A673 (cell line): ENCODE measurements at regions not wholly inside any gene's neighbourhood (a gene's known extent, or its start where the extent isn't known, plus 50 kb on each side); places are given as distances from the start of the nearest gene placed in this dataset.

Experiments
- BruUV-seq: library from RNA; stranded (reverse); fragments of 400-500 nt; replicated peaks from 2 replicates; lab custom pipeline; 2021; lab: Mats Ljungman, UMichigan
- CTCF ChIA-PET: fragments of 300-600 bp; sonication (Branson Sonifier 250); formaldehyde crosslinking; loops from one replicate; lab custom pipeline; 2022; ENCODE audit warnings: antibody characterized with exemption; lab: Charles Lee
- POLR2A ChIA-PET: fragments of 300-600 bp; sonication (Branson Sonifier 250); formaldehyde crosslinking; loops from one replicate; lab custom pipeline; 2022; ENCODE audit warnings: antibody characterized with exemption; ENCODE audit not compliant: low non-redundant PET; lab: Charles Lee
- DNase-seq: peaks from one replicate; pipeline ENCODE4 v3.0.0-alpha.2; 2015; ENCODE audit warnings: low spot score
- H3K27ac ChIP-seq: fragments of 200-600 bp; sonication (generic); 2 replicates; pipeline ENCODE4 v1.5.1; 2016; ENCODE audit warnings: mixed run types, low read depth, mild to moderate bottlenecking, mixed read lengths, antibody characterized with exemption, low read length; ENCODE audit not compliant: poor library complexity, severe bottlenecking
- H3K27me3 ChIP-seq: fragments of 200-600 bp; sonication (generic); replicated peaks from 2 replicates; pipeline ENCODE4 v1.6.1; 2017; ENCODE audit warnings: mixed run types, low read depth, mild to moderate bottlenecking, mixed read lengths, antibody characterized with exemption, low read length; ENCODE audit not compliant: insufficient read depth, poor library complexity
- H3K36me3 ChIP-seq: fragments of 200-600 bp; sonication (generic); 2 replicates; pipeline ENCODE4 v1.6.1; 2016; ENCODE audit warnings: mixed run types, mild to moderate bottlenecking, mixed read lengths, antibody characterized with exemption, low read length; ENCODE audit not compliant: insufficient read depth, poor library complexity, severe bottlenecking
- H3K4me1 ChIP-seq: fragments of 200-600 bp; sonication (generic); 2 replicates; pipeline ENCODE4 v1.6.1; 2017; ENCODE audit warnings: mixed run types, mild to moderate bottlenecking, mixed read lengths, antibody characterized with exemption, low read length; ENCODE audit not compliant: insufficient read depth, poor library complexity, severe bottlenecking
- H3K4me3 ChIP-seq: fragments of 200-600 bp; sonication (generic); 2 replicates; pipeline ENCODE4 v1.5.1; 2016; ENCODE audit warnings: low read depth, mixed run types, mild to moderate bottlenecking, mixed read lengths, low read length; ENCODE audit not compliant: poor library complexity, severe bottlenecking
- H3K9me3 ChIP-seq: fragments of 200-600 bp; sonication (generic); 2 replicates; pipeline ENCODE4 v1.6.1; 2016; ENCODE audit warnings: mixed run types, low read depth, mild to moderate bottlenecking, mixed read lengths, antibody characterized with exemption, low read length; ENCODE audit not compliant: poor library complexity, severe bottlenecking
- EZH2 ChIP-seq: fragments of 200-600 bp; sonication (generic); IDR thresholded peaks from 2 replicates; pipeline ENCODE4 v1.6.1; 2017; ENCODE audit warnings: borderline replicate concordance, low read depth, mild to moderate bottlenecking, mixed read lengths, antibody characterized with exemption, low read length; ENCODE audit not compliant: poor library complexity, severe bottlenecking
- intact Hi-C: fragments of 100-400 bp; cut with micrococcal nuclease; formaldehyde crosslinking; loops from one replicate; pipeline ENCODE4 v1.10.0; 2022; ENCODE audit not compliant: unreplicated experiment
- TF ChIP-seq, protein P1 (sequence below): fragments of 300-800, 200-600 bp; sonication (generic); conservative IDR thresholded peaks from 2 replicates; pipeline ENCODE4 v1.5.1; 2017; ENCODE audit warnings: low read depth, mild to moderate bottlenecking, antibody characterized with exemption, low read length, moderate library complexity, mixed read lengths

GRCh38 chr9:115966660-115967059 lies 186.9 kb upstream of the PAPPA start:
- no peaks in the 10 kb centered on the region for H3K27me3 ChIP-seq
- no TSS peak for BruUV-seq
- no peak overlapping the region for H3K4me3 ChIP-seq
- no peak overlapping the region for H3K27ac ChIP-seq
- no peak for DNase-seq
- intact Hi-C loops, result no loop called here
- ChIA-PET POLR2A (interaction anchor here (0.6 kb wide), 1 partner anchor 13 kb away, joined by 3 read pairs; no protein-coding TSS in a partner anchor), CTCF (interaction anchor here (0.6 kb wide), 1 partner anchor 134 kb away, joined by 3 read pairs; no protein-coding TSS in a partner anchor)
- H3K9me3 ChIP-seq, result no peaks in the 10 kb centered on the region
- peaks cover 22% of the 10 kb centered on the region for H3K4me1 ChIP-seq
- TF ChIP-seq, protein P1, sequence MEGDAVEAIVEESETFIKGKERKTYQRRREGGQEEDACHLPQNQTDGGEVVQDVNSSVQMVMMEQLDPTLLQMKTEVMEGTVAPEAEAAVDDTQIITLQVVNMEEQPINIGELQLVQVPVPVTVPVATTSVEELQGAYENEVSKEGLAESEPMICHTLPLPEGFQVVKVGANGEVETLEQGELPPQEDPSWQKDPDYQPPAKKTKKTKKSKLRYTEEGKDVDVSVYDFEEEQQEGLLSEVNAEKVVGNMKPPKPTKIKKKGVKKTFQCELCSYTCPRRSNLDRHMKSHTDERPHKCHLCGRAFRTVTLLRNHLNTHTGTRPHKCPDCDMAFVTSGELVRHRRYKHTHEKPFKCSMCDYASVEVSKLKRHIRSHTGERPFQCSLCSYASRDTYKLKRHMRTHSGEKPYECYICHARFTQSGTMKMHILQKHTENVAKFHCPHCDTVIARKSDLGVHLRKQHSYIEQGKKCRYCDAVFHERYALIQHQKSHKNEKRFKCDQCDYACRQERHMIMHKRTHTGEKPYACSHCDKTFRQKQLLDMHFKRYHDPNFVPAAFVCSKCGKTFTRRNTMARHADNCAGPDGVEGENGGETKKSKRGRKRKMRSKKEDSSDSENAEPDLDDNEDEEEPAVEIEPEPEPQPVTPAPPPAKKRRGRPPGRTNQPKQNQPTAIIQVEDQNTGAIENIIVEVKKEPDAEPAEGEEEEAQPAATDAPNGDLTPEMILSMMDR, result no peak
- TF ChIP-seq EZH2, result no peak
- H3K36me3 ChIP-seq, result no peaks in the 10 kb centered on the region

DNA sequence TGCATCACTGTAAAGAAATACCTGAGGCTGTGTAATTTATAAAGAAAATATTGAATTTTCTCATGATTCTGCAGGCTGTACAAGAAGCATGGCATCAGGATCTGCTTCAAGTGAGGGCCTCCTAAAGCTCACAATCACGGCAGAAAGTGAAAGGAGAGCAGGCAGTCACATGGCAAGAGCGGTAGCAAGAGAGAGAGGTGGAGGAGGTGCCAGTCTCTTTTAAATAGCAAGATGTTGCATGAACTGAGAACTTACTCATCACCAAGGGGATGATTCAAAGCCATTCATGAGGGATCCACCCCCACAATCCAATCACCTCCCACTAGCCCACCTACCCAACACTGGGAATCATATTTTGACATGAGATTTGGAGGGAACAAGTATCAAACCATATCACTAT lies 184.5 kb upstream of the PAPPA start:
- peaks cover 33% of the 10 kb centered on the region for H3K4me1 ChIP-seq
- no TSS peak for BruUV-seq
- H3K27me3 ChIP-seq, result no peaks in the 10 kb centered on the region
- no peaks in the 10 kb centered on the region for H3K9me3 ChIP-seq
- TF ChIP-seq, protein P1, result no peak
- no peak for TF ChIP-seq EZH2
- ChIA-PET POLR2A (no interaction called here), CTCF (no interaction called here)
- no peak overlapping the region for H3K4me3 ChIP-seq
- H3K36me3 ChIP-seq, result no peaks in the 10 kb centered on the region
- no peak overlapping the region for H3K27ac ChIP-seq
- intact Hi-C loops, result no loop called here
- DNase-seq, result no peak

DNA sequence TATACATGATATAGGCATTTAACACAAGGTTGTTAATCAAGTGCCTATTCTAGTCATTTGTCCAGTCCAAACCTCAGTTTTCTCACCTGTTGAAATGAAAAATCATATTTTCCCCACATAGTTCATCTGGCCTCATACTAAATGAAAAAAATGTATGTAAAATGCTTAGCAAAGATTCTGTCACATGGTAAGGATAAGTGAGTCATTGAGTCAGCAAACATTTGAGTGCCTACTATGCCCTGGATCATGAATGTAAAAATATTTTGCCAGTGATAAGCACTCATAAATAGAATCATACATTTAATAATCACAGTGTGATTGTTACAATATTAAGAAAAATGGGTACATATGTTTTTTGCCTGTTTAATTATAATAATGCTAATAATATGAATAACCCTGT lies 181.2 kb upstream of the PAPPA start:
- ChIA-PET CTCF (no interaction called here), POLR2A (no interaction called here)
- H3K9me3 ChIP-seq, result peaks cover 4% of the 10 kb centered on the region
- H3K4me1 ChIP-seq, result peaks cover 16% of the 10 kb centered on the region
- no peak for DNase-seq
- no peak overlapping the region for H3K27ac ChIP-seq
- BruUV-seq, result no TSS peak
- no peak overlapping the region for H3K4me3 ChIP-seq
- TF ChIP-seq, protein P1, result no peak
- no peak for TF ChIP-seq EZH2
- H3K27me3 ChIP-seq, result no peaks in the 10 kb centered on the region
- H3K36me3 ChIP-seq, result no peaks in the 10 kb centered on the region
- intact Hi-C loops, result no loop called here
